IMR-90 (cell line): ENCODE measurements at regions not wholly inside any gene's neighbourhood (a gene's known extent, or its start where the extent isn't known, plus 50 kb on each side); places are given as distances from the start of the nearest gene placed in this dataset.

ENCODE experiments used
- ATAC-seq: fragments of 200-7000 bp; cut with Tn5 transposase; 2 replicates; pipeline ENCODE4 v1.9.1; 2020; ENCODE audit warnings: low read depth, mild to moderate bottlenecking, moderate library complexity
- BruUV-seq: library from RNA; stranded (reverse); fragments of 400-500 nt; replicated peaks from 2 replicates; lab custom pipeline; 2021; lab: Mats Ljungman, UMichigan
- CTCF ChIA-PET: fragments of 300-600 bp; formaldehyde crosslinking; extraction: SDS; loops from one replicate; lab custom pipeline; 2021; ENCODE audit warnings: antibody characterized with exemption; lab: Yijun Ruan, JAX
- POLR2A ChIA-PET: fragments of 300-600 bp; sonication (Branson Sonifier 250); formaldehyde crosslinking; loops from one replicate; lab custom pipeline; 2022; ENCODE audit warnings: antibody characterized with exemption; ENCODE audit not compliant: unreplicated experiment; lab: Charles Lee
- DNase-seq: peaks from one replicate; pipeline ENCODE4 v3.0.0; 2013
- H2AFZ ChIP-seq: replicated peaks from 2 replicates; pipeline ENCODE3; 2013; ENCODE audit warnings: low read length, mild to moderate bottlenecking; ENCODE audit not compliant: poor library complexity
- H2AK5ac ChIP-seq: 2 replicates; pipeline ENCODE4 v1.6.1; 2013; ENCODE audit warnings: low read depth, low read length, inconsistent platforms
- H2AK9ac ChIP-seq: replicated peaks from 2 replicates; pipeline ENCODE3; 2013; ENCODE audit warnings: mild to moderate bottlenecking, low read depth, low read length, moderate library complexity; ENCODE audit not compliant: poor library complexity
- H2BK120ac ChIP-seq: 2 replicates; pipeline ENCODE4 v1.6.1; 2013; ENCODE audit warnings: low read depth, low read length, inconsistent platforms
- H2BK15ac ChIP-seq: 3 replicates; pipeline ENCODE4 v1.6.1; 2013; ENCODE audit warnings: low read depth, low read length, inconsistent platforms
- H2BK20ac ChIP-seq: 2 replicates; pipeline ENCODE4 v1.6.1; 2013; ENCODE audit warnings: low read depth, mild to moderate bottlenecking, inconsistent platforms, low read length, moderate library complexity
- H2BK5ac ChIP-seq: 2 replicates; pipeline ENCODE4 v1.6.1; 2013; ENCODE audit warnings: mild to moderate bottlenecking, low read depth, low read length, inconsistent platforms; ENCODE audit not compliant: poor library complexity, severe bottlenecking
- H3K14ac ChIP-seq: replicated peaks from 2 replicates; pipeline ENCODE4 v1.6.1; 2013; ENCODE audit warnings: low read depth, low read length, inconsistent platforms
- H3K18ac ChIP-seq: 2 replicates; pipeline ENCODE4 v1.6.1; 2013; ENCODE audit warnings: low read depth, low read length, control low read depth
- H3K23ac ChIP-seq: 2 replicates; pipeline ENCODE4 v1.6.1; 2013; ENCODE audit warnings: low read depth, low read length, inconsistent platforms
- H3K27ac ChIP-seq: 2 replicates; pipeline ENCODE4 v1.5.1; 2013; ENCODE audit warnings: mild to moderate bottlenecking, control low read depth, low read length; ENCODE audit not compliant: insufficient read depth
- H3K27me3 ChIP-seq: 2 replicates; pipeline ENCODE4 v1.6.1; 2013; ENCODE audit warnings: low read length; ENCODE audit not compliant: control insufficient read depth, insufficient read depth
- H3K36me3 ChIP-seq: 2 replicates; pipeline ENCODE4 v1.6.1; 2013; ENCODE audit warnings: low read length, mixed read lengths; ENCODE audit not compliant: control insufficient read depth, insufficient read depth
- H3K4ac ChIP-seq: 2 replicates; pipeline ENCODE4 v1.6.1; 2013; ENCODE audit warnings: low read depth, low read length, inconsistent platforms
- H3K4me1 ChIP-seq: 2 replicates; pipeline ENCODE4 v1.6.1; 2013; ENCODE audit warnings: low read length, mixed read lengths; ENCODE audit not compliant: control insufficient read depth, insufficient read depth
- H3K4me2 ChIP-seq: 2 replicates; pipeline ENCODE4 v1.6.1; 2013; ENCODE audit warnings: low read depth, mild to moderate bottlenecking, control low read depth, low read length, moderate library complexity
- H3K4me3 ChIP-seq: 2 replicates; pipeline ENCODE4 v1.5.1; 2013; ENCODE audit warnings: low read depth, mild to moderate bottlenecking, control low read depth, low read length, moderate library complexity; ENCODE audit not compliant: insufficient read depth
- H3K56ac ChIP-seq: 2 replicates; pipeline ENCODE4 v1.6.1; 2013; ENCODE audit warnings: low read length, inconsistent platforms; ENCODE audit not compliant: insufficient read depth; ENCODE audit errors: extremely low read depth
- H3K79me1 ChIP-seq, 2 experiments: 2 replicates each; pipeline ENCODE4 v1.6.1; 2013; ENCODE audit warnings: low read length in 2 of 2, inconsistent platforms in 1 of 2, low read depth in 1 of 2
- H3K9ac ChIP-seq: 2 replicates; pipeline ENCODE4 v1.6.1; 2013; ENCODE audit warnings: low read depth, low read length, control low read depth
- H3K9me1 ChIP-seq: 2 replicates; pipeline ENCODE4 v1.6.1; 2013; ENCODE audit warnings: low read length, inconsistent platforms; ENCODE audit not compliant: insufficient read depth
- H3K9me3 ChIP-seq: 2 replicates; pipeline ENCODE4 v1.6.1; 2013; ENCODE audit warnings: low read length; ENCODE audit not compliant: control insufficient read depth, insufficient read depth
- H4K20me1 ChIP-seq: 2 replicates; pipeline ENCODE4 v1.6.1; 2013; ENCODE audit warnings: low read length, inconsistent platforms; ENCODE audit not compliant: insufficient read depth
- H4K5ac ChIP-seq: 2 replicates; pipeline ENCODE4 v1.6.1; 2013; ENCODE audit warnings: mild to moderate bottlenecking, low read depth, low read length, control low read depth
- H4K8ac ChIP-seq, 2 experiments: 2 replicates each; pipeline ENCODE4 v1.6.1; 2013; ENCODE audit warnings: low read depth in 2 of 2, low read length in 2 of 2, control low read depth in 1 of 2, inconsistent platforms in 1 of 2
- H4K91ac ChIP-seq: 2 replicates; pipeline ENCODE4 v1.6.1; 2013; ENCODE audit warnings: low read depth, low read length, inconsistent platforms; ENCODE audit not compliant: insufficient read depth
- BHLHE40 ChIP-seq: fragments of 150-350 bp; IDR thresholded peaks from 2 replicates; pipeline ENCODE4 v1.6.1; 2016; ENCODE audit warnings: mild to moderate bottlenecking, low read depth, low read length
- CEBPB ChIP-seq: IDR thresholded peaks from 2 replicates; pipeline ENCODE4 v1.6.1; 2012; ENCODE audit warnings: low read depth, low read length, improper control_type of control experiment
- FOS ChIP-seq: fragments of 150-350 bp; IDR thresholded peaks from 2 replicates; pipeline ENCODE4 v1.6.1; 2016; ENCODE audit warnings: low read depth, low read length
- MAFK ChIP-seq: IDR thresholded peaks from 2 replicates; pipeline ENCODE4 v1.6.1; 2012; ENCODE audit warnings: low read depth, low read length, improper control_type of control experiment
- MXI1 ChIP-seq: IDR thresholded peaks from 2 replicates; pipeline ENCODE4 v1.6.1; 2012; ENCODE audit warnings: low read depth, mild to moderate bottlenecking, low read length, moderate library complexity, borderline replicate concordance
- NFE2L2 ChIP-seq: fragments of 150-350 bp; IDR thresholded peaks from 2 replicates; pipeline ENCODE4 v1.6.1; 2016; ENCODE audit warnings: low read depth, mild to moderate bottlenecking, low read length
- POLR2A ChIP-seq: IDR thresholded peaks from 2 replicates; pipeline ENCODE4 v1.6.1; 2012; ENCODE audit warnings: mild to moderate bottlenecking, low read depth, low read length
- RAD21 ChIP-seq: IDR thresholded peaks from 2 replicates; pipeline ENCODE4 v1.6.1; 2012; ENCODE audit warnings: low read length, improper control_type of control experiment
- RFX5 ChIP-seq: IDR thresholded peaks from 2 replicates; pipeline ENCODE4 v1.8.0; 2012; ENCODE audit warnings: low read depth, mild to moderate bottlenecking, low read length, moderate library complexity
- WGBS, 2 experiments: methylation state at CpG; one replicate each; pipeline versions ENCODE4 v1.1.5 to v1.1.7; 2013; ENCODE audit warnings: missing lambda C conversion rate in 2 of 2; ENCODE audit not compliant: insufficient read length in 1 of 2; ENCODE audit errors: extremely low coverage in 2 of 2; 5-methylcytosine and 5-hydroxymethylcytosine counted together
- dilution Hi-C: fragments of 300-500 bp; cut with HindIII; formaldehyde crosslinking; loops from one replicate; pipeline ENCODE4 v1.14.3; 2018; ENCODE audit warnings: low sequenced_read_pairs; ENCODE audit not compliant: unreplicated experiment
- in situ Hi-C: fragments of 300-500 bp; cut with MboI; formaldehyde crosslinking; loops from 3 replicates; pipeline ENCODE4 v1.14.3; 2019; ENCODE audit warnings: low sequenced_read_pairs, inconsistent platforms, mixed read lengths
- intact Hi-C: fragments of 100-400 bp; cut with micrococcal nuclease; formaldehyde crosslinking; loops from 2 replicates; pipeline ENCODE4 v1.10.0; 2022
- TF ChIP-seq, protein P1 (sequence below): conservative IDR thresholded peaks from 2 replicates; pipeline ENCODE4 v1.5.1; 2012; ENCODE audit warnings: mild to moderate bottlenecking, low read depth, low read length, improper control_type of control experiment
- TF ChIP-seq, protein P2 (sequence below): fragments of 150-350 bp; IDR thresholded peaks from 2 replicates; pipeline ENCODE4 v1.6.1; 2016; ENCODE audit warnings: low read depth, mild to moderate bottlenecking, low read length, moderate library complexity, borderline replicate concordance
- TF ChIP-seq, protein P3 (sequence below): fragments of 150-350 bp; IDR thresholded peaks from 2 replicates; pipeline ENCODE4 v1.6.1; 2017; ENCODE audit warnings: mild to moderate bottlenecking, antibody characterized with exemption, low read length, low read depth

DNA sequence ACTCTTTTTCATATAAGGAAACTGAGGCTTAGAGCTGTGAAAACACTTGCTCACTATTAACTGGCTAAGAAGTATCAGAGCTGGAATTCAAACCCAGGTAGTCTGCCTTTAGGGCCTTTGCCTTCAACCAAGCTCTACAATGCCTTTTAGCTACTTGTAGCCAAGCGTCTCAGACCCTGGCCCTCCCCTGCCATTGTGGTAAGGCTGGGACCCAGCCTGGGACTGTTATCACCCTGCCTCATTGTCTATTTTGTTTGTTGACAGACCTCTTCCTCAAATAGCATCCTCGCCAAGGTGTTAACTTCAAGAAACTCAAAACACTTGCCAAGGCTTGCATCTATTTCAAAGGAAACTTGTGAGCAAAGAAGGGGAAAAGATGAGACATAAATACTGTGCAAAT lies 76.7 kb upstream of the CD28 start (continued):
- TF ChIP-seq, protein P1, sequence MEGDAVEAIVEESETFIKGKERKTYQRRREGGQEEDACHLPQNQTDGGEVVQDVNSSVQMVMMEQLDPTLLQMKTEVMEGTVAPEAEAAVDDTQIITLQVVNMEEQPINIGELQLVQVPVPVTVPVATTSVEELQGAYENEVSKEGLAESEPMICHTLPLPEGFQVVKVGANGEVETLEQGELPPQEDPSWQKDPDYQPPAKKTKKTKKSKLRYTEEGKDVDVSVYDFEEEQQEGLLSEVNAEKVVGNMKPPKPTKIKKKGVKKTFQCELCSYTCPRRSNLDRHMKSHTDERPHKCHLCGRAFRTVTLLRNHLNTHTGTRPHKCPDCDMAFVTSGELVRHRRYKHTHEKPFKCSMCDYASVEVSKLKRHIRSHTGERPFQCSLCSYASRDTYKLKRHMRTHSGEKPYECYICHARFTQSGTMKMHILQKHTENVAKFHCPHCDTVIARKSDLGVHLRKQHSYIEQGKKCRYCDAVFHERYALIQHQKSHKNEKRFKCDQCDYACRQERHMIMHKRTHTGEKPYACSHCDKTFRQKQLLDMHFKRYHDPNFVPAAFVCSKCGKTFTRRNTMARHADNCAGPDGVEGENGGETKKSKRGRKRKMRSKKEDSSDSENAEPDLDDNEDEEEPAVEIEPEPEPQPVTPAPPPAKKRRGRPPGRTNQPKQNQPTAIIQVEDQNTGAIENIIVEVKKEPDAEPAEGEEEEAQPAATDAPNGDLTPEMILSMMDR = no peak
- no peak for TF ChIP-seq MXI1

DNA sequence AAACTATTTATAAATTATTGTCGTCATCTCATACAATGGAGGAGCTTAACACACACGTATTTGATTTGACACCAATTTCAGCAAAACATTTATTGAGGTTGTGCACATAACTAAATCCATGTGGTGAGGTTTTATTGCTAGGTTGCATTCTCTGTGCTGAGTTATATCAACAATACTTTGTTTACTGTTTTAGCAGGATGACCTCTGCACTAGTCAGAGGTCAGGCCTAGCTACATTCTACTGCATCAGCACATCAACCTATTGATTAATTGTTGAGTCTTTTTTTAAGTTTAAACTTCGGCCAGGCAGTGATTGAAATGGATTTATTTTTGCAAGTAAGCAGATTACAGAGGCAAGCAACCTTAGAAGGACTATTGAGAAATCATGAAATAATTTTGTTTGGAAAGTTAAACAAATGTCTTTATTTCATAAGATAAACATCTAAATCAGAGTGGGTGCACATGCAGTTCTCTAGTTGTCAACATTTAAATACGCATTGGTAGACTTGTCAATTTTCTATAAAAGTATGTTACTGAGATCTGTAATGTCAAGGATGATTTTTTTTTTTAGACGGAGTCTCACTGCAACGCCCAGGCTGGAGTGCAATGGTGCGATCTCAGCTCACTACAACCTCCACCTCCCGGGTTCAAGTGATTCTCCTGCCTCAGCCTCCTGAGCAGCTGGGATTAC lies 75.2 kb upstream of the CD28 start:
- Histone ChIP-seq H3K79me1 (no peaks in the 10 kb centered on the region), H3K4me2 (no peak overlapping the region), H4K8ac (no peak overlapping the region), H2BK120ac (no peak overlapping the region), H4K20me1 (no peaks in the 10 kb centered on the region), H2BK20ac (no peak overlapping the region), H3K9ac (no peak overlapping the region), H3K9me3 (no peaks in the 10 kb centered on the region), H3K4ac (no peak overlapping the region), H3K56ac (no peak overlapping the region), H2AK5ac (no peak overlapping the region), H3K27ac (no peak overlapping the region), H4K91ac (no peak overlapping the region), H3K18ac (no peak overlapping the region), H3K23ac (no peak overlapping the region), H4K5ac (no peak overlapping the region), H3K4me1 (peaks cover 9% of the 10 kb centered on the region), H3K4me3 (no peak overlapping the region), H3K27me3 (no peaks in the 10 kb centered on the region), H3K9me1 (no peaks in the 10 kb centered on the region), H2AK9ac (no peak overlapping the region), H3K36me3 (no peaks in the 10 kb centered on the region), H2AFZ (no peak overlapping the region), H3K14ac (no peak overlapping the region), H2BK15ac (no peak overlapping the region), H2BK5ac (no peak overlapping the region)
- ATAC-seq (no peak), DNase-seq (no peak)
- dilution Hi-C loops = no loop called here
- CTCF ChIA-PET = interaction anchor here (0.6 to 1.1 kb wide), 2 partner anchors 130 to 184 kb away, joined by 3 to 5 read pairs; no protein-coding TSS in a partner anchor
- no TSS peak for BruUV-seq
- WGBS, 2 experiments = no CpG with 5 or more reads among the region's 8 CpGs
- in situ Hi-C loops = no loop called here
- intact Hi-C loops = no loop called here
- POLR2A ChIA-PET = no interaction called here
- TF ChIP-seq, protein P2, sequence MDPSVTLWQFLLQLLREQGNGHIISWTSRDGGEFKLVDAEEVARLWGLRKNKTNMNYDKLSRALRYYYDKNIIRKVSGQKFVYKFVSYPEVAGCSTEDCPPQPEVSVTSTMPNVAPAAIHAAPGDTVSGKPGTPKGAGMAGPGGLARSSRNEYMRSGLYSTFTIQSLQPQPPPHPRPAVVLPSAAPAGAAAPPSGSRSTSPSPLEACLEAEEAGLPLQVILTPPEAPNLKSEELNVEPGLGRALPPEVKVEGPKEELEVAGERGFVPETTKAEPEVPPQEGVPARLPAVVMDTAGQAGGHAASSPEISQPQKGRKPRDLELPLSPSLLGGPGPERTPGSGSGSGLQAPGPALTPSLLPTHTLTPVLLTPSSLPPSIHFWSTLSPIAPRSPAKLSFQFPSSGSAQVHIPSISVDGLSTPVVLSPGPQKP = no peak
- TF ChIP-seq FOS = no peak
- TF ChIP-seq, protein P3, sequence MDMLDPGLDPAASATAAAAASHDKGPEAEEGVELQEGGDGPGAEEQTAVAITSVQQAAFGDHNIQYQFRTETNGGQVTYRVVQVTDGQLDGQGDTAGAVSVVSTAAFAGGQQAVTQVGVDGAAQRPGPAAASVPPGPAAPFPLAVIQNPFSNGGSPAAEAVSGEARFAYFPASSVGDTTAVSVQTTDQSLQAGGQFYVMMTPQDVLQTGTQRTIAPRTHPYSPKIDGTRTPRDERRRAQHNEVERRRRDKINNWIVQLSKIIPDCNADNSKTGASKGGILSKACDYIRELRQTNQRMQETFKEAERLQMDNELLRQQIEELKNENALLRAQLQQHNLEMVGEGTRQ = no peak
- TF ChIP-seq MAFK = no peak
- no peak for TF ChIP-seq NFE2L2
- no peak for TF ChIP-seq RFX5
- no peak for TF ChIP-seq RAD21
- no peak for TF ChIP-seq POLR2A
- no peak for TF ChIP-seq CEBPB
- no peak for TF ChIP-seq MXI1
- TF ChIP-seq BHLHE40 = no peak
